Stimulated activated naive B cell treated with anti-CD40 and anti-IgM and Interleukin-4, amounts not matched to agents 10 μg/mL and 1 μg/mL and 100 μg/mL, for 72 hours (primary cell): ENCODE measurements at regions not wholly inside any gene's neighbourhood (a gene's known extent, or its start where the extent isn't known, plus 50 kb on each side); places are given as distances from the start of the nearest gene placed in this dataset.

Experiments
- ATAC-seq, 2 donors: fragments of 150-1000 bp; cut with Tn5 transposase; replicated peaks; 2 replicates each; pipeline ENCODE4 v1.10.0; 2021; ENCODE audit warnings: moderate library complexity in 1 of 2
- DNase-seq: peaks from one replicate; pipeline ENCODE4 v3.0.0; 2021
- H3K27ac Mint-ChIP-seq: one replicate; pipeline ENCODE4 v1.8.0; 2022; ENCODE audit warnings: mild to moderate bottlenecking, mixed read lengths
- H3K27me3 Mint-ChIP-seq, 2 donors: one replicate each; pipeline ENCODE4 v1.8.0; 2022; ENCODE audit warnings: mixed read lengths in 2 of 2
- H3K36me3 Mint-ChIP-seq, 2 donors: one replicate each; pipeline ENCODE4 v1.8.0; 2022; ENCODE audit warnings: mixed read lengths in 2 of 2, mild to moderate bottlenecking in 1 of 2
- H3K4me1 Mint-ChIP-seq, 2 donors: one replicate each; pipeline ENCODE4 v1.8.0; 2022; ENCODE audit warnings: mixed read lengths in 2 of 2, mild to moderate bottlenecking in 1 of 2
- H3K4me3 Mint-ChIP-seq, 2 donors: one replicate each; pipeline ENCODE4 v1.8.0; 2022; ENCODE audit warnings: mild to moderate bottlenecking in 2 of 2, mixed read lengths in 2 of 2, moderate library complexity in 1 of 2
- H3K9me3 Mint-ChIP-seq, 2 donors: one replicate each; pipeline ENCODE4 v1.8.0; 2022; ENCODE audit warnings: mixed read lengths in 2 of 2, mild to moderate bottlenecking in 1 of 2

DNA sequence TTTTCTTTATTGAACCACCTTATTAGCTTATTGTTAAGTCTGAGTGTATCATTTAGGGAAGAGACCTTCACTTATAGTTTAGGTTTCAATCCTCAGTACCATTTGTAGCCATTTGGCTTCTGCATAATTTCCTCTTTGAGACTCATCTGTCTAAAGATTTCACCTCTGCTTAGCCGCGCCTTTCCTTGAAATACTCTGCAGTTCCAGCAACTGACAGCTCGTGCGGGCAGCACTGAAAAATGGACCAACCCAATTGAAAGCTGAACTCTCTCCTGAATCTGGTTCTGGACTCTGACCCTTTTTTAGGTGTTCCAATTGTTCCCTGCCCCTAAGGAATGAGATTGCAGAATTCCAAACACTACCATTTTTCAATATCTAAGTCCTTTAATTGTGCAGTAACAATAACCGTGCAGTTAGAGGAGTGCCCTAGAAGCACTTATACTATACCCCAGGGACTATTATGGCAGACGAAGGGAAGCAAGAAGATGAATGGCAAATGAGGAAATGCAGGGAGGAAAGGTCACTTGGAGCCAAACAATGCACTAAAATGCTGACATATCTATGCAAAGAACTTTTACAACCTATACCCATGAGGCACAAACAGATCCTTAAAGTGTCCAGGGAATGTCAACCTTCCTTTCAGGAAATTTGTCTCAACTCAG is 50.1 kb upstream of the PDE4D start:
- Mint-ChIP-seq H3K9me3 (no peaks in the 10 kb centered on the region), H3K27ac (no peak overlapping the region), H3K4me3 (no peak overlapping the region), H3K36me3 (no peaks in the 10 kb centered on the region), H3K27me3 (no peaks in the 10 kb centered on the region), H3K4me1 (no peaks in the 10 kb centered on the region)
- ATAC-seq: no peak
- no peak for DNase-seq
